CD8-positive, alpha-beta memory T cell (primary cell): ENCODE measurements at regions not wholly inside any gene's neighbourhood (a gene's known extent, or its start where the extent isn't known, plus 50 kb on each side); places are given as distances from the start of the nearest gene placed in this dataset.

Experiments
- CTCF ChIA-PET: fragments of 350-600 bp; sonication (Branson Sonifier 250); formaldehyde crosslinking; loops from one replicate; lab custom pipeline; 2021; ENCODE audit warnings: antibody characterized with exemption; lab: Charles Lee
- POLR2A ChIA-PET: fragments of 350-600 bp; sonication (Branson Sonifier 250); formaldehyde crosslinking; loops from one replicate; lab custom pipeline; 2021; ENCODE audit warnings: antibody characterized with exemption; lab: Charles Lee
- DNase-seq, 5 donors: peaks; one replicate each; pipeline versions ENCODE4 v3.0.0 to v3.0.0-alpha.2; 2020 to 2022; ENCODE audit warnings: mixed read lengths in 1 of 5
- H3K27ac ChIP-seq: one replicate; pipeline ENCODE4 v1.7.0; 2013; ENCODE audit warnings: low read depth, mild to moderate bottlenecking, low read length, moderate library complexity
- H3K27me3 ChIP-seq: 2 replicates; pipeline ENCODE4 v1.7.0; 2013; ENCODE audit warnings: low read length, mild to moderate bottlenecking; ENCODE audit not compliant: insufficient read depth, poor library complexity, severe bottlenecking
- H3K36me3 ChIP-seq: 2 replicates; pipeline ENCODE4 v1.7.0; 2013; ENCODE audit warnings: mild to moderate bottlenecking, low read length, moderate library complexity; ENCODE audit not compliant: insufficient read depth
- H3K4me1 ChIP-seq: 2 replicates; pipeline ENCODE4 v1.7.0; 2013; ENCODE audit warnings: mild to moderate bottlenecking, low read length, moderate library complexity; ENCODE audit not compliant: insufficient read depth
- H3K4me3 ChIP-seq: 2 replicates; pipeline ENCODE4 v1.7.0; 2013; ENCODE audit warnings: mild to moderate bottlenecking, low read length
- H3K9me3 ChIP-seq: 2 replicates; pipeline ENCODE4 v1.7.0; 2013; ENCODE audit warnings: mild to moderate bottlenecking, low read length
- H3K27ac Mint-ChIP-seq, 8 donors: one replicate each; pipeline ENCODE4 v1.8.0; 2020 to 2021; ENCODE audit warnings: mixed read lengths in 8 of 8, mild to moderate bottlenecking in 6 of 8, inconsistent platforms in 3 of 8, moderate library complexity in 3 of 8
- H3K27me3 Mint-ChIP-seq, 2 donors: one replicate each; pipeline ENCODE4 v1.8.0; 2020 to 2021; ENCODE audit warnings: mixed read lengths in 2 of 2, mild to moderate bottlenecking in 1 of 2, moderate library complexity in 1 of 2
- H3K36me3 Mint-ChIP-seq, 3 donors: one replicate each; pipeline ENCODE4 v1.8.0; 2020 to 2021; ENCODE audit warnings: mixed read lengths in 3 of 3, inconsistent platforms in 1 of 3, mild to moderate bottlenecking in 1 of 3
- H3K4me1 Mint-ChIP-seq, 3 donors: one replicate each; pipeline ENCODE4 v1.8.0; 2020 to 2021; ENCODE audit warnings: mixed read lengths in 3 of 3, inconsistent platforms in 1 of 3, mild to moderate bottlenecking in 1 of 3
- H3K4me3 Mint-ChIP-seq, 7 donors: one replicate each; pipeline ENCODE4 v1.8.0; 2020 to 2021; ENCODE audit warnings: mixed read lengths in 7 of 7, mild to moderate bottlenecking in 6 of 7, moderate library complexity in 4 of 7, inconsistent platforms in 2 of 7
- H3K9me3 Mint-ChIP-seq, 5 donors: one replicate each; pipeline ENCODE4 v1.8.0; 2020 to 2022; ENCODE audit warnings: mixed read lengths in 5 of 5, mild to moderate bottlenecking in 3 of 5, moderate library complexity in 2 of 5, inconsistent platforms in 1 of 5

DNA sequence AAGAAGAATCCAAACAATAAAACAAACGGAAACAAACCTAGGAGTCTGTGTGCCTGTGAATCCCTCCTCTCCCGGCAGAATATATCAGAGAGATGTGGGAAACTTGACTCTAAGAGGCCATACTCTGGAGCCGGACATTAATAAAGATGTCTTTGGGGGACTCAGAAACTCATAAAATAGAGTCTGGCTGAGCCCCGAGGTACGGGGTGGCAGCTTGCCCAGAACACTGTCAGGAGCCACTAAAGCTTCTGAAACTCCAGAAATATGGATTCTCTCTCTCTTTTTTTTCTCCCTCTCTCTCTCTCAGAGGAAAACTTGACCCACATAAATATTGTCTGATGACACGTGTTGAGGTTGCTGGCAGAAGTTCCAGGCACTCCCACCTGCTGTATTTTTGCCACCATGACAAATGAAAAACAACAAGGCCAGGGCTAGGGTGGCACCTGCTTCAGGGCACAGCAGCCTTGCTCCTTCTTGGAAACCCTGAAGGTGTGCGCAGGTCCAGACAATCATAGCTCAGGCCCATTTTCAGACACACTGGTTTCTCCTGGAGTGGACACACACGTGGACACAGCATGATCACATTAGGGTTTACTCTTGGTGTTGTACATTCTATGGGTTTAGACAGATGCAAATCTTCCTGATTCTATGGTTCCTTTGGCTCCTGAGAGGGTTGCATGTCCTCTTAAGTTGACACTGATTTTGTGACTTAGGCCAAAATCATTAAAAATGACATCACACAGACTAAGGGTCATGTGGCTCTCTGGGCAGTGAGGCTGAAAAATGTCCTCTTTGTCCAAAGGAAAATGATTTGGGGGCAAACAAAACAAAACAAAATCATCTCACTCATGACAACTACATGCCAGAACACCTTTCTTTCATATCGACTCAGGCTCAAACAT, 282.6 kb upstream of the IRX3 start:
- ChIA-PET CTCF (no interaction called here), POLR2A (no interaction called here)
- Histone ChIP-seq H3K4me1 (no peaks in the 10 kb centered on the region), H3K9me3 (no peaks in the 10 kb centered on the region), H3K27ac (no peak overlapping the region), H3K27me3 (no peaks in the 10 kb centered on the region), H3K4me3 (no peak overlapping the region), H3K36me3 (no peaks in the 10 kb centered on the region)
- no peaks in the 10 kb centered on the region for H3K36me3 Mint-ChIP-seq
- DNase-seq: no peak
- H3K27me3 Mint-ChIP-seq: peaks cover 0 to 2% of the 10 kb centered on the region in 2 donors
- no peaks in the 10 kb centered on the region for H3K4me1 Mint-ChIP-seq
- H3K27ac Mint-ChIP-seq: no peak overlapping the region
- peaks cover 0 to 4% (median 0%) of the 10 kb centered on the region in 5 donors for H3K9me3 Mint-ChIP-seq
- no peak overlapping the region for H3K4me3 Mint-ChIP-seq

DNA sequence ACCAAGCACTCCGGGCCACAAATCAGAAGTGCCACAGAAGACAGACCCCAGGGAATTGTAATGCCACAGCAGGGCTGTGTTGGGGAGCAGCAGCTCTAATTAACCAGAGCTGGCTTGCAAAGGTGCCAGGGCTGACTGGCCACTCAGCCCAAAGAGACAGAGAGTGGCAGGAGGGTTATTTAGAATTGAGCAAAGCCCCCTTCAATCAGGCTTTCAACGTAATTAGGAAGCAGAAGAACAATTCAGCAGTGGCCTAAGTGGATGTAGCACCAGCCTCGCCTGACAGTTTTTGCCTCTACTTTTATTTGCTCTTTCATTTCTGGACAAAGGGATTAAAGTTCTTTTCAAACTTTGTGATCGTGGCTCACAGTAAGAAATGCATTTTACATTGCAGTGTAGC, 278.3 kb upstream of the IRX3 start:
- Mint-ChIP-seq H3K36me3 (no peaks in the 10 kb centered on the region), H3K27ac (no peak overlapping the region), H3K27me3 (peaks cover 0 to 2% of the 10 kb centered on the region in 2 donors), H3K4me1 (no peaks in the 10 kb centered on the region), H3K4me3 (no peak overlapping the region), H3K9me3 (peaks cover 0 to 4% (median 0%) of the 10 kb centered on the region in 5 donors)
- ChIA-PET CTCF (no interaction called here), POLR2A (no interaction called here)
- no peaks in the 10 kb centered on the region for H3K4me1 ChIP-seq
- no peak for DNase-seq
- no peak overlapping the region for H3K27ac ChIP-seq
- no peaks in the 10 kb centered on the region for H3K27me3 ChIP-seq
- no peak overlapping the region for H3K4me3 ChIP-seq
- no peaks in the 10 kb centered on the region for H3K36me3 ChIP-seq
- no peaks in the 10 kb centered on the region for H3K9me3 ChIP-seq

DNA sequence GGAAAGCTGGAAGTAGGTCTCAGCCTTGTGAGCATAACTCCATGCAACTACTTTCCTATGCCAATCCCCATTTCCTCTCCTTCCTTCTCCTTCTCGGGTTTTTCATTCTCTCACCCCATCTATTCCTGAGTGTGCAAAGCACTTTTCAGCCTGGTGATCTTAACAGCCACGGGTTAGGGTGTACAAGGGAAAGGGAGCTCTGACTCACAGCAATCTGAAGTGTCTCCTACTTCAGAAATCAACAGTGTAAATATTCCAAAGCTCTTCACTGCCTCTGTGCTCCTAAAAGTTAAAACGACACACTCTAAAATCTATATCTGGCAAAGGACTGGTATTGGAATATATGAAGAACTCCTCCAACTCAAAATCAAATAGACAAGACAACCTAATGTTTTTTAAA, 268.0 kb upstream of the IRX3 start:
- DNase-seq: no peak
- peaks cover 3 to 4% of the 10 kb centered on the region in 2 donors for H3K27me3 Mint-ChIP-seq
- Histone ChIP-seq H3K4me3 (no peak overlapping the region), H3K36me3 (no peaks in the 10 kb centered on the region), H3K4me1 (no peaks in the 10 kb centered on the region), H3K27me3 (no peaks in the 10 kb centered on the region), H3K27ac (no peak overlapping the region), H3K9me3 (no peaks in the 10 kb centered on the region)
- no peak overlapping the region for H3K4me3 Mint-ChIP-seq
- peaks cover 0 to 23% (median 2%) of the 10 kb centered on the region in 5 donors for H3K9me3 Mint-ChIP-seq
- no peaks in the 10 kb centered on the region for H3K36me3 Mint-ChIP-seq
- H3K4me1 Mint-ChIP-seq: no peaks in the 10 kb centered on the region
- CTCF ChIA-PET: no interaction called here
- H3K27ac Mint-ChIP-seq: no peak overlapping the region
- POLR2A ChIA-PET: no interaction called here

DNA sequence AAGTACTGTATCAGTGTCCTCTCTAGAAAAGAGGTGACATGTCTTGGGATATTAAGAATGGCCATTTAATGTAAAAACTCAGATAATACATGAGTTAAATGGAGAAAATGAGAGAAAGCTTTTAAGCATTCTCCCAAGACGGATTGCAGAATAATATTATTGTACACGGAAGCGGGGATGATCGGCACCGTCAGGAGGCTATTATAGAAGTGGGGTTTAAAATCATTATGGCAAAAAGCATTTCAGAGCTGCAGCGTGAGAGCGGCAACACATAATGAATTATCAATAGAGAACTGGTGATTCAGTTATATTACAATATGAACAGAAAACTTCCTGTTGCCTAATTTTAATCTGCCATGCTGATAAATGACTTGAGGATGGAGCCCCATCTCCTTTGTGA, 261.7 kb upstream of the IRX3 start:
- Mint-ChIP-seq H3K27ac (no peak overlapping the region), H3K4me3 (no peak overlapping the region), H3K27me3 (peaks cover 0 to 2% of the 10 kb centered on the region in 2 donors), H3K4me1 (no peaks in the 10 kb centered on the region), H3K9me3 (peaks cover 0 to 10% (median 2%) of the 10 kb centered on the region in 5 donors), H3K36me3 (no peaks in the 10 kb centered on the region)
- H3K4me1 ChIP-seq: no peaks in the 10 kb centered on the region
- H3K9me3 ChIP-seq: no peaks in the 10 kb centered on the region
- no peaks in the 10 kb centered on the region for H3K27me3 ChIP-seq
- POLR2A ChIA-PET: no interaction called here
- CTCF ChIA-PET: no interaction called here
- H3K36me3 ChIP-seq: no peaks in the 10 kb centered on the region
- no peak overlapping the region for H3K27ac ChIP-seq
- DNase-seq: no peak
- no peak overlapping the region for H3K4me3 ChIP-seq

DNA sequence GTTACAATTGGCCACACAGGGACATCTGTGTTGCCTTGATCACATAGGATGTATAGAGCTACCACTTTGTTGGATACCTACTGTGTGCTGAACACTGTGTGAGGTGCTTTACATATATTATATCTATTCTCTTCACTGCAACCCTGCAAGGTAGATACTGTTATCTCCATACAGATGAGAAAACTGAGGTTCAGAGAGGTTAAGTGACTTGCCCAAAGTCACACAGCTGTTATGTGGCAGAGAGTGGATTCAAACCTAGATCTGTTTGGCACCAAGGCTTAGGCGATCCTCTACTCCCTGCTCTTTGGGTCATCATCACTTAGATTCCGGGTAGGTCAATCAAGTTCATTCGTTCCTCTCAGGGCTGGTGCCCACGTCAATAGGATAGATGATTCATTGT, 260.5 kb upstream of the IRX3 start:
- Mint-ChIP-seq H3K27me3 (peaks cover 0 to 2% of the 10 kb centered on the region in 2 donors), H3K27ac (no peak overlapping the region), H3K9me3 (peaks cover 0 to 6% (median under 1%) of the 10 kb centered on the region in 5 donors), H3K4me3 (no peak overlapping the region), H3K36me3 (no peaks in the 10 kb centered on the region), H3K4me1 (no peaks in the 10 kb centered on the region)
- H3K9me3 ChIP-seq: no peaks in the 10 kb centered on the region
- no peak for DNase-seq
- POLR2A ChIA-PET: no interaction called here
- no peaks in the 10 kb centered on the region for H3K36me3 ChIP-seq
- H3K4me3 ChIP-seq: no peak overlapping the region
- H3K4me1 ChIP-seq: no peaks in the 10 kb centered on the region
- no peak overlapping the region for H3K27ac ChIP-seq
- CTCF ChIA-PET: no interaction called here
- H3K27me3 ChIP-seq: no peaks in the 10 kb centered on the region

DNA sequence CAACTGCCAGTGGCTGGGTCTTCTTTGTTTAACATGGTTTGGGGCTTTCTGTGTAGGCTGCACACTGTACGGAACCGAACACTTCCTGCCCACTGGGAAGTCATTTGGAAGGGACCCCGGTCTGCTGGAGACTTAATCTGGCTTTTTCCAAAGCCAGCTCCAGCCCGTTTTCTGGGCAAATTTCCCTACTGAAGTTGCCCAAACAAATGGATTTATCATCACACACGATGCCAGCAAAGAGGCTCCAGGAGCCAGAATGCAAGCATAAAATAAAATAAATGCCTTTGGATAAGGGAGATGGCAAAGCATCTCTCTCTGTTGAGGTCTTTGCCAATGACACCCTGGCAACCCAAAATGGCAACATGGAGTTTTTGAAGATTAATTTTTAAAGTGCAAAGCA, 259.9 kb upstream of the IRX3 start:
- Mint-ChIP-seq H3K9me3 (peaks cover 0 to 3% (median 0%) of the 10 kb centered on the region in 5 donors), H3K36me3 (no peaks in the 10 kb centered on the region), H3K27me3 (peaks cover 0 to 2% of the 10 kb centered on the region in 2 donors), H3K27ac (no peak overlapping the region), H3K4me3 (no peak overlapping the region), H3K4me1 (no peaks in the 10 kb centered on the region)
- CTCF ChIA-PET: no interaction called here
- H3K9me3 ChIP-seq: no peaks in the 10 kb centered on the region
- DNase-seq: no peak
- no peaks in the 10 kb centered on the region for H3K4me1 ChIP-seq
- POLR2A ChIA-PET: no interaction called here
- H3K27me3 ChIP-seq: no peaks in the 10 kb centered on the region
- H3K4me3 ChIP-seq: no peak overlapping the region
- no peak overlapping the region for H3K27ac ChIP-seq
- no peaks in the 10 kb centered on the region for H3K36me3 ChIP-seq

DNA sequence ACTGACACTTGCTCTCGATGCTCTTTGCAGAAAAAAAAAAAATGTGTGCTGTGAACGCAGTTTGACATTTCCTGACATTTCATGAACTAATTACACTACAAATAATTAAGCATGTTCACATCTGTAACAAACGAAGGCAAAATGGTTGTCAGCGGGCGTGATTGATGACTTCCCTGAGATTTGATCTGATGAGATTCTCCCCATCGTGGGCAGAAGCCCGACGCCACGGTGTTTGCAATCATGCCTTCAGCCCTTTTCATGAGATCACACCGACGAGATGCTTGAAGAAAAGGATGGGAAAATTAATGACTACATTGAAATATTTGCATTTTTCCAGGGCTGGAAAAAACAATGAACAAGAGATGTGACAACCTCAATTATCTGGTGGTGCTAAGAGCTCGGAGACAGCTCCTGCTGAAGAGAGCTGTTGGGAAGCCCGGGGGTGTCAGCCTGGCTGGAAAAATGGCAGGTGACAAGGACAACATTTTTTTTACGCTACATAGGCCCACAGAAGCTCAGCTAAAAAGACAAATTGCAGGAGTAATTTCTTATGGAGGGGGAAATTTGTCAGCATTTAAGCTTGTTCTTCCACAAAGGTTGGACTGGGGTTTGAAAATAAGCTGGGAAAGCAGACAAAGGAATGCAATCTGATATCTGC, 259.4 kb upstream of the IRX3 start:
- no peaks in the 10 kb centered on the region for H3K4me1 ChIP-seq
- H3K27ac Mint-ChIP-seq: no peak overlapping the region
- DNase-seq: no peak
- CTCF ChIA-PET: no interaction called here
- POLR2A ChIA-PET: no interaction called here
- H3K36me3 Mint-ChIP-seq: no peaks in the 10 kb centered on the region
- no peaks in the 10 kb centered on the region for H3K27me3 ChIP-seq
- H3K27me3 Mint-ChIP-seq: peaks cover 0 to 2% of the 10 kb centered on the region in 2 donors
- peaks cover 0 to 3% (median 0%) of the 10 kb centered on the region in 5 donors for H3K9me3 Mint-ChIP-seq
- no peak overlapping the region for H3K4me3 ChIP-seq
- no peak overlapping the region for H3K4me3 Mint-ChIP-seq
- no peaks in the 10 kb centered on the region for H3K4me1 Mint-ChIP-seq
- H3K27ac ChIP-seq: no peak overlapping the region
- H3K36me3 ChIP-seq: no peaks in the 10 kb centered on the region
- H3K9me3 ChIP-seq: no peaks in the 10 kb centered on the region

DNA sequence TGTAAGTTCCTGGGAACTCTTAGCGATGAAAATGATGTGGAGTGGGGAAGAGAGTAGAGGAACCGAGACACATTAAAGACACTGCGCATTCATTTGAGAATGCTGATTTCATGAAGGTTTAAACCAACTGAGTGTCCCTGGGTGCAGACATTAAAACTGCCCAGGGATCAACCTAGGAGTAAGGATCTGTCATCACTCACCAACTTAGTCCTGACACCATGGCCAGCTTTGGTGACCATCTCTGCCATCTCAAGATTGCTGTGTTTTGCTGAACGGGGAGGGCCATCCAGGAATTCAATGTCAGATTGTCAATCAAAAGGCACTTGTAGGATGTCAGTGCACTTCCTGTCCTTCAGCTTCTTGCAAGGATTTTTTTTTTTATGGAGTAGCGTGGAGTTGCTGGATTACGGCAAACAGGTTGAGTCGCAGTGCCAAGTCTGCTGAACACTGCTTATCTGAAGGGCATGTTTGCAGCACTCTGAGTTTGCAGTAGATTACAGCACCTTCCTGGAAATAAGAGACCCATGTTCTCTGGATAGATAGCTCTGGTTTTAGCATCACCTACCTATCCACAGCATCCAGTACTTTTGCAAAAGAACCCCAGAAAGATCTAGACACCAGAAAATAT, 258.1 kb upstream of the IRX3 start:
- no peak for DNase-seq
- H3K36me3 Mint-ChIP-seq: no peaks in the 10 kb centered on the region
- peaks cover 0 to 2% of the 10 kb centered on the region in 2 donors for H3K27me3 Mint-ChIP-seq
- Histone ChIP-seq H3K4me3 (no peak overlapping the region), H3K27me3 (no peaks in the 10 kb centered on the region), H3K9me3 (no peaks in the 10 kb centered on the region), H3K27ac (no peak overlapping the region), H3K4me1 (no peaks in the 10 kb centered on the region), H3K36me3 (no peaks in the 10 kb centered on the region)
- peaks cover 0 to 4% (median 0%) of the 10 kb centered on the region in 5 donors for H3K9me3 Mint-ChIP-seq
- ChIA-PET CTCF (no interaction called here), POLR2A (no interaction called here)
- H3K27ac Mint-ChIP-seq: no peak overlapping the region
- no peak overlapping the region for H3K4me3 Mint-ChIP-seq
- H3K4me1 Mint-ChIP-seq: no peaks in the 10 kb centered on the region
